Fibroblast of skin of scalp (primary cell): ENCODE measurements at regions not wholly inside any gene's neighbourhood (a gene's known extent, or its start where the extent isn't known, plus 50 kb on each side); places are given as distances from the start of the nearest gene placed in this dataset.
A peak's percentile ranks its signal among the peaks of the same experiment; 100 is the strongest.

Experiments used
- DNase-seq: peaks from one replicate; pipeline ENCODE4 v3.0.0-alpha.2; 2013

GRCh38 chr5:41670854-41671479 lies 160.6 kb upstream of the PLCXD3 start:
- DNase-seq = no peak

GRCh38 chr5:41670216-41670615 lies 159.8 kb upstream of the PLCXD3 start:
- DNase-seq = no peak

- no peak for DNase-seq
These were observed 150.9 kb upstream of the PLCXD3 start for GRCh38 chr5:41661254-41661653.

GRCh38 chr5:41656597-41656996 lies 146.2 kb upstream of the PLCXD3 start:
- no peak for DNase-seq

- DNase-seq = no peak
These were observed 139.7 kb upstream of the PLCXD3 start for GRCh38 chr5:41650131-41650530.

- DNase-seq = peak; percentile 69
These were observed 139.3 kb upstream of the PLCXD3 start for GRCh38 chr5:41649659-41650058.

GRCh38 chr5:41648996-41649395 lies 138.6 kb upstream of the PLCXD3 start:
- no peak for DNase-seq

GRCh38 chr5:41641621-41642020 lies 131.2 kb upstream of the PLCXD3 start:
- DNase-seq = peak; percentile 3

GRCh38 chr5:41638685-41639084 lies 128.3 kb upstream of the PLCXD3 start:
- no peak for DNase-seq

GRCh38 chr5:41637869-41638268 lies 127.5 kb upstream of the PLCXD3 start:
- no peak for DNase-seq

- no peak for DNase-seq
These were observed 127.0 kb upstream of the PLCXD3 start for GRCh38 chr5:41637424-41637823.

- DNase-seq = peak; percentile 4
These were observed 126.2 kb upstream of the PLCXD3 start for GRCh38 chr5:41636605-41637004.

- DNase-seq = no peak
These were observed 119.5 kb upstream of the PLCXD3 start for GRCh38 chr5:41629897-41630296.

GRCh38 chr5:41625571-41625970 lies 115.2 kb upstream of the PLCXD3 start:
- DNase-seq = no peak

- no peak for DNase-seq
These were observed 111.0 kb upstream of the PLCXD3 start for GRCh38 chr5:41621420-41621819.

GRCh38 chr5:41617843-41618515 lies 107.6 kb upstream of the PLCXD3 start:
- DNase-seq = no peak

GRCh38 chr5:41610386-41610785 lies 100.0 kb upstream of the PLCXD3 start:
- no peak for DNase-seq

- DNase-seq = no peak
These were observed 90.3 kb upstream of the PLCXD3 start for GRCh38 chr5:41600731-41601130.

GRCh38 chr5:41598011-41598410 lies 87.6 kb upstream of the PLCXD3 start:
- peak; percentile 8 for DNase-seq

- DNase-seq = no peak
These were observed 77.3 kb upstream of the PLCXD3 start for GRCh38 chr5:41587668-41588067.

- DNase-seq = no peak
These were observed 64.8 kb upstream of the PLCXD3 start for GRCh38 chr5:41575110-41575779.

- DNase-seq = no peak
These were observed 64.0 kb upstream of the PLCXD3 start for GRCh38 chr5:41574391-41574790.
